H1 (cell line): ENCODE measurements at regions not wholly inside any gene's neighbourhood (a gene's known extent, or its start where the extent isn't known, plus 50 kb on each side); places are given as distances from the start of the nearest gene placed in this dataset.

Experiments used
- CTCF ChIA-PET: fragments of 300-600 bp; sonication (Branson Sonifier 250); formaldehyde crosslinking; loops from one replicate; lab custom pipeline; 2021; ENCODE audit not compliant: partially characterized antibody; lab: Charles Lee
- POLR2A ChIA-PET: fragments of 300-600 bp; sonication (Branson Sonifier 250); formaldehyde crosslinking; loops from one replicate; lab custom pipeline; 2021; ENCODE audit warnings: inconsistent platforms; ENCODE audit not compliant: partially characterized antibody; lab: Charles Lee
- DNase-seq, 2 experiments: peaks; one replicate each; pipeline versions ENCODE4 v3.0.0 to v3.0.0-alpha.2; 2010 to 2022; ENCODE audit warnings: low spot score in 2 of 2, low read depth in 1 of 2, mixed read lengths in 1 of 2
- FAIRE-seq: peaks from 2 replicates; lab custom pipeline; 2011; peaks lifted over from hg19 to GRCh38; lab: Jason Lieb, UNC
- H2AFZ ChIP-seq: 2 replicates; pipeline ENCODE4 v1.8.1; 2012; ENCODE audit warnings: low read length, inconsistent platforms
- H2AK5ac ChIP-seq: 2 replicates; pipeline ENCODE4 v1.6.1; 2013; ENCODE audit warnings: low read depth, low read length
- H2BK120ac ChIP-seq: replicated peaks from 2 replicates; pipeline ENCODE3; 2013; ENCODE audit warnings: low read depth, low read length, inconsistent platforms
- H2BK12ac ChIP-seq: 2 replicates; pipeline ENCODE4 v1.6.1; 2013; ENCODE audit warnings: low read depth, low read length
- H2BK15ac ChIP-seq: 2 replicates; pipeline ENCODE4 v1.6.1; 2013; ENCODE audit warnings: low read length
- H2BK20ac ChIP-seq: 2 replicates; pipeline ENCODE4 v1.6.1; 2013; ENCODE audit warnings: low read length
- H2BK5ac ChIP-seq: 2 replicates; pipeline ENCODE4 v1.6.1; 2013; ENCODE audit warnings: low read depth, low read length
- H3K14ac ChIP-seq: 2 replicates; pipeline ENCODE4 v1.6.1; 2013; ENCODE audit warnings: inconsistent platforms; ENCODE audit not compliant: insufficient read length
- H3K18ac ChIP-seq: 2 replicates; pipeline ENCODE4 v1.6.1; 2013; ENCODE audit warnings: low read length; ENCODE audit errors: extremely low read depth
- H3K23ac ChIP-seq: 2 replicates; pipeline ENCODE4 v1.6.1; 2013; ENCODE audit warnings: inconsistent platforms; ENCODE audit not compliant: insufficient read length
- H3K23me2 ChIP-seq: 2 replicates; pipeline ENCODE4 v1.6.1; 2013; ENCODE audit warnings: low read depth, low read length
- H3K27ac ChIP-seq: 2 replicates; pipeline ENCODE4 v1.6.1; 2011; ENCODE audit warnings: low read depth, low read length, inconsistent platforms
- H3K27me3 ChIP-seq, 4 experiments: replicated peaks in 1 of 4; 1 replicate in 1 of 4; 2 replicates in 3 of 4; pipeline versions ENCODE4 v1.6.1 to v1.8.1; 2011 to 2013; ENCODE audit warnings: low read length in 3 of 4, mild to moderate bottlenecking in 3 of 4, inconsistent platforms in 2 of 4, mixed read lengths in 2 of 4, moderate library complexity in 1 of 4; ENCODE audit not compliant: control insufficient read depth in 3 of 4, insufficient read depth in 3 of 4; ENCODE audit errors: extremely low read depth in 1 of 4
- H3K36me3 ChIP-seq, 4 experiments: 2 replicates each; pipeline versions ENCODE4 v1.6.1 to v1.8.1; 2011 to 2013; ENCODE audit warnings: mild to moderate bottlenecking in 4 of 4, low read length in 3 of 4, moderate library complexity in 2 of 4, control low read depth in 1 of 4, inconsistent platforms in 1 of 4; ENCODE audit not compliant: insufficient read depth in 4 of 4, control insufficient read depth in 2 of 4
- H3K4ac ChIP-seq: replicated peaks from 2 replicates; pipeline ENCODE3; 2013; ENCODE audit warnings: low read length, low read depth, mixed read lengths, inconsistent platforms; ENCODE audit not compliant: insufficient read length
- H3K4me1 ChIP-seq, 4 experiments: replicated peaks in 1 of 4; 1 replicate in 1 of 4; 2 replicates in 3 of 4; pipeline versions ENCODE4 v1.6.1 to v1.8.1; 2011 to 2013; ENCODE audit warnings: low read length in 3 of 4, inconsistent platforms in 2 of 4, mixed read lengths in 1 of 4; ENCODE audit not compliant: insufficient read depth in 4 of 4, control insufficient read depth in 3 of 4
- H3K4me2 ChIP-seq, 2 experiments: 2 replicates each; pipeline versions ENCODE4 v1.6.1 to v1.8.1; 2011 to 2013; ENCODE audit warnings: low read depth in 2 of 2, low read length in 2 of 2, control low read depth in 1 of 2, inconsistent platforms in 1 of 2, mild to moderate bottlenecking in 1 of 2; ENCODE audit not compliant: insufficient read depth in 1 of 2
- H3K4me3 ChIP-seq, 4 experiments: fragments of 200-600, 300-600 bp in 1 of 4; sonication (generic), shearing (Covaris generic), sonication (Bioruptor Twin) in 1 of 4; 2 replicates each; pipeline versions ENCODE4 v1.5.1 to v1.8.1; 2011 to 2016; ENCODE audit warnings: low read length in 4 of 4, low read depth in 3 of 4, control low read depth in 2 of 4, inconsistent platforms in 2 of 4, mild to moderate bottlenecking in 2 of 4, mixed read lengths in 1 of 4, moderate library complexity in 1 of 4; ENCODE audit not compliant: insufficient read depth in 2 of 4; ENCODE audit errors: extremely low read depth in 1 of 4
- H3K56ac ChIP-seq: replicated peaks from 2 replicates; pipeline ENCODE3; 2013; ENCODE audit warnings: low read depth, mild to moderate bottlenecking, mixed read lengths, low read length, inconsistent platforms; ENCODE audit not compliant: insufficient read length
- H3K79me1 ChIP-seq: 2 replicates; pipeline ENCODE4 v1.6.1; 2013; ENCODE audit warnings: low read depth, low read length, control low read depth
- H3K79me2 ChIP-seq, 2 experiments: 2 replicates each; pipeline versions ENCODE4 v1.6.1 to v1.8.1; 2012 to 2013; ENCODE audit warnings: low read length in 2 of 2, mild to moderate bottlenecking in 2 of 2, inconsistent platforms in 1 of 2; ENCODE audit not compliant: insufficient read depth in 2 of 2, control insufficient read depth in 1 of 2
- H3K9ac ChIP-seq, 4 experiments: replicated peaks in 1 of 4; 1 replicate in 1 of 4; 2 replicates in 3 of 4; pipeline versions ENCODE4 v1.6.1 to v1.8.1; 2011 to 2013; ENCODE audit warnings: low read depth in 3 of 4, low read length in 3 of 4, control low read depth in 2 of 4, mild to moderate bottlenecking in 2 of 4, moderate library complexity in 2 of 4, inconsistent platforms in 1 of 4; ENCODE audit errors: extremely low read depth in 1 of 4
- H3K9me3 ChIP-seq, 2 experiments: 2 replicates each; pipeline versions ENCODE4 v1.6.1 to v1.8.1; 2012 to 2013; ENCODE audit warnings: mild to moderate bottlenecking in 2 of 2, moderate library complexity in 2 of 2, control low read depth in 1 of 2, inconsistent platforms in 1 of 2, low read depth in 1 of 2, low read length in 1 of 2, mixed read lengths in 1 of 2; ENCODE audit not compliant: insufficient read depth in 2 of 2
- H4K20me1 ChIP-seq, 2 experiments: replicated peaks in 1 of 2; 2 replicates each; pipeline versions ENCODE3 to v1.8.1; 2011 to 2013; ENCODE audit warnings: inconsistent platforms in 2 of 2, low read length in 2 of 2, mild to moderate bottlenecking in 1 of 2; ENCODE audit not compliant: insufficient read depth in 2 of 2, control insufficient read depth in 1 of 2
- H4K5ac ChIP-seq: 2 replicates; pipeline ENCODE4 v1.6.1; 2013; ENCODE audit warnings: low read length, low read depth, mixed read lengths, inconsistent platforms; ENCODE audit not compliant: insufficient read length
- H4K8ac ChIP-seq: 2 replicates; pipeline ENCODE4 v1.8.0; 2013; ENCODE audit warnings: mild to moderate bottlenecking, moderate library complexity, low read length, inconsistent platforms; ENCODE audit not compliant: insufficient read depth; ENCODE audit errors: extremely low read depth
- H4K91ac ChIP-seq: replicated peaks from 2 replicates; pipeline ENCODE3; 2013; ENCODE audit warnings: low read length, mixed read lengths, inconsistent platforms; ENCODE audit not compliant: insufficient read length
- ASH2L ChIP-seq: fragments of 200-600, 300-600 bp; sonication (generic); IDR thresholded peaks from one replicate; pipeline ENCODE4 v1.7.1; 2017; ENCODE audit warnings: low read length
- ATF2 ChIP-seq: IDR thresholded peaks from 2 replicates; pipeline ENCODE4 v1.6.1; 2012; ENCODE audit warnings: low read length, inconsistent platforms
- BRCA1 ChIP-seq: IDR thresholded peaks from 2 replicates; pipeline ENCODE4 v1.6.1; 2012; ENCODE audit warnings: low read depth, low read length, improper control_type of control experiment
- EGR1 ChIP-seq: IDR thresholded peaks from 2 replicates; pipeline ENCODE4 v1.6.1; 2011; ENCODE audit warnings: low read depth, low read length, borderline replicate concordance
- EZH2 ChIP-seq: fragments of 200-600 bp; sonication (generic); IDR thresholded peaks from 2 replicates; pipeline ENCODE4 v1.7.1; 2012; ENCODE audit warnings: low read depth, mild to moderate bottlenecking, moderate library complexity, low read length, inconsistent platforms; ENCODE audit not compliant: severe bottlenecking
- GTF2F1 ChIP-seq: IDR thresholded peaks from 2 replicates; pipeline ENCODE4 v1.6.1; 2012; ENCODE audit warnings: low read depth, low read length, improper control_type of control experiment, borderline replicate concordance
- JUN ChIP-seq: IDR thresholded peaks from 2 replicates; pipeline ENCODE4 v1.6.1; 2011; ENCODE audit warnings: low read depth, mild to moderate bottlenecking, improper control_type of control experiment, low read length
- NANOG ChIP-seq: IDR thresholded peaks from 2 replicates; pipeline ENCODE4 v1.6.1; 2011; ENCODE audit warnings: low read length, low read depth, mild to moderate bottlenecking, inconsistent platforms; ENCODE audit not compliant: insufficient read depth, poor library complexity, severe bottlenecking
- PHF8 ChIP-seq: fragments of 200-600 bp; sonication (generic); conservative IDR thresholded peaks from 2 replicates; pipeline ENCODE4 v1.7.1; 2012; ENCODE audit warnings: low read depth, mild to moderate bottlenecking, inconsistent platforms, low read length, moderate library complexity
- POLR2A ChIP-seq, 2 experiments: IDR thresholded peaks; 1 replicate in 1 of 2; 2 replicates in 1 of 2; pipeline ENCODE4 v1.6.1; 2011; ENCODE audit warnings: low read depth in 2 of 2, low read length in 2 of 2, mild to moderate bottlenecking in 2 of 2; ENCODE audit errors: control extremely low read depth in 1 of 2
- SAP30 ChIP-seq: fragments of 300-600 bp; sonication (generic); IDR thresholded peaks from 2 replicates; pipeline ENCODE4 v1.7.1; 2012; ENCODE audit warnings: low read length, moderate library complexity, mild to moderate bottlenecking, inconsistent platforms; ENCODE audit not compliant: insufficient read depth, insufficient replicate concordance
- SIX5 ChIP-seq: IDR thresholded peaks from 2 replicates; pipeline ENCODE4 v1.6.1; 2011; ENCODE audit warnings: mild to moderate bottlenecking, low read depth, low read length
- SP4 ChIP-seq: IDR thresholded peaks from 2 replicates; pipeline ENCODE4 v1.6.1; 2012; ENCODE audit warnings: low read length, inconsistent platforms
- TCF12 ChIP-seq: IDR thresholded peaks from 2 replicates; pipeline ENCODE4 v1.6.1; 2011; ENCODE audit warnings: low read depth, mild to moderate bottlenecking, low read length
- WGBS, 2 experiments: shearing (Covaris generic) in 1 of 2; methylation state at CpG; one replicate each; pipeline versions ENCODE4 v1.1.6 to v1.1.7; 2013 to 2015; ENCODE audit warnings: low lambda C conversion rate in 2 of 2, mixed read lengths in 2 of 2, inconsistent platforms in 1 of 2, low coverage in 1 of 2, missing lambda C conversion rate in 1 of 2; ENCODE audit not compliant: insufficient replicate concordance in 2 of 2, insufficient coverage in 1 of 2, insufficient read length in 1 of 2; ENCODE audit errors: extremely low coverage in 1 of 2, missing lambda C conversion rate in 1 of 2; 5-methylcytosine and 5-hydroxymethylcytosine counted together

- Histone ChIP-seq H4K20me1 (no peaks in the 10 kb centered on the region), H2BK20ac (no peak overlapping the region), H3K79me2 (no peaks in the 10 kb centered on the region), H4K91ac (no peak overlapping the region), H3K4me2 (no peak overlapping the region), H3K79me1 (no peaks in the 10 kb centered on the region), H3K9me3 (no peaks in the 10 kb centered on the region), H2BK5ac (no peak overlapping the region), H4K5ac (no peak overlapping the region), H3K23me2 (no peaks in the 10 kb centered on the region), H3K23ac (no peak overlapping the region), H3K4me1 (peaks cover 0 to 3% (median 1%) of the 10 kb centered on the region in 4 experiments; a peak in 2 of 7 replicates), H3K56ac (no peak overlapping the region), H3K4ac (no peak overlapping the region), H2BK15ac (no peak overlapping the region), H2AFZ (no peak overlapping the region), H3K18ac (no peak overlapping the region), H3K27ac (no peak overlapping the region), H4K8ac (no peak overlapping the region), H3K14ac (no peak overlapping the region), H3K27me3 (no peaks in the 10 kb centered on the region), H2BK12ac (no peak overlapping the region), H2BK120ac (no peak overlapping the region), H3K4me3 (no peak overlapping the region), H3K36me3 (no peaks in the 10 kb centered on the region), H3K9ac (no peak overlapping the region), H2AK5ac (no peak overlapping the region)
- ChIA-PET POLR2A (no interaction called here), CTCF (no interaction called here)
- TF ChIP-seq SAP30 (no peak), ATF2 (no peak), NANOG (no peak), EGR1 (no peak), EZH2 (no peak), PHF8 (no peak), GTF2F1 (no peak), POLR2A (IDR thresholded peaks at IDR 0.05; ENCODE audit: control extremely low read depth in 1 of 2, low read depth in 2 of 2, low read length in 2 of 2) (no peak), TCF12 (no peak), JUN (no peak), ASH2L (no peak), SP4 (no peak), SIX5 (no peak), BRCA1 (no peak)
- no peak for DNase-seq
- no peak for FAIRE-seq
- WGBS, 2 experiments: 100% methylated on average over 1 of the region's 1 CpG; no CpG with 5 or more reads in 1 of the 2 experiments
These were observed 313.6 kb downstream of the PRELID2 start for GRCh38 chr5:145521523-145521922.
